Ishikawa (cell line): ENCODE measurements at regions not wholly inside any gene's neighbourhood (a gene's known extent, or its start where the extent isn't known, plus 50 kb on each side); places are given as distances from the start of the nearest gene placed in this dataset.

Source experiments
- CREB1 ChIP-seq: IDR thresholded peaks from 2 replicates; pipeline ENCODE4 v1.6.1; 2012; ENCODE audit warnings: low read depth
- EGR1 ChIP-seq: IDR thresholded peaks from 2 replicates; pipeline ENCODE4 v1.6.1; 2012
- EP300 ChIP-seq: IDR thresholded peaks from 2 replicates; pipeline ENCODE4 v1.6.1; 2012; ENCODE audit warnings: borderline replicate concordance
- FOXM1 ChIP-seq: IDR thresholded peaks from 2 replicates; pipeline ENCODE4 v1.6.1; 2012; ENCODE audit warnings: low read depth, borderline replicate concordance
- NFIC ChIP-seq: IDR thresholded peaks from 2 replicates; pipeline ENCODE4 v1.6.1; 2012
- TAF1 ChIP-seq: IDR thresholded peaks from 2 replicates; pipeline ENCODE4 v1.6.1; 2012; ENCODE audit warnings: low read depth, mild to moderate bottlenecking
- TCF12 ChIP-seq: IDR thresholded peaks from 2 replicates; pipeline ENCODE4 v1.6.1; 2012; ENCODE audit warnings: low read depth
- YY1 ChIP-seq: IDR thresholded peaks from 2 replicates; pipeline ENCODE4 v1.6.1; 2012; ENCODE audit warnings: low read depth
- TF ChIP-seq, protein P1 (sequence below): IDR thresholded peaks from 2 replicates; pipeline ENCODE4 v1.6.1; 2012; ENCODE audit warnings: low read depth, mild to moderate bottlenecking
- TF ChIP-seq, protein P2 (sequence below): IDR thresholded peaks from 2 replicates; pipeline ENCODE4 v1.6.1; 2012

DNA sequence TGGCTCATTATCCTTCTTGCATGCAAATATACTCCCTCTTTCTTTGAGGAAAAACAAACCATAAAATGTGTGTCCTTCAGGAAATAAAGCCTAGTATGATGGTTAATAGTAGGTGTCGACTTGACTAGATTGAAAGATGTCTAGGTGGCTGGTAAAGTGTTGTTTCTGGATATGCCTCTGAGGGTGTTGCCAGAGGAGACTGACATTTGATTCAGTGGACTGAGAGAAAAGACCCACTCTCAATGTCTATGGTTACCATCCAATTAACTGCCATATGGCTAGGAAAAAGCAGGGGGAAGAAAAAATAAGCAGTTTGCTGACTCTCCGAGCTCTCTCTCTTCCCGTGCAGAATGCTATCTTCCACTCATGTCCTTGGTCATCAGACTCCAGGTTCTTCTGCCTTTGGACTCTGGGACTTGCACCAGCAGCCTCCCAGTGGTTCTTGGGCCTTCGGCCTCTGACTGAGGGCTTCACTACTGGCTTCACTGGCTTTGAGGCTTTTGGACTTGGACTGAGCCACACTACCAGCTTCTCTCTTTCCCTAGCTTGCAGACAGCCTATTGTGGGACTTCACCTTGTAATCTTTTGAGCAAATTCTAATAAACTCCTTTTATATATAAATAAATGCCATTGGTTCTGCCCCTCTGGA lies 532.1 kb upstream of the HTR2C start:
- TF ChIP-seq EP300 (no peak), YY1 (no peak), TAF1 (no peak), TCF12 (no peak), EGR1 (no peak), NFIC (no peak), CREB1 (no peak), FOXM1 (no peak)
- TF ChIP-seq, protein P1, sequence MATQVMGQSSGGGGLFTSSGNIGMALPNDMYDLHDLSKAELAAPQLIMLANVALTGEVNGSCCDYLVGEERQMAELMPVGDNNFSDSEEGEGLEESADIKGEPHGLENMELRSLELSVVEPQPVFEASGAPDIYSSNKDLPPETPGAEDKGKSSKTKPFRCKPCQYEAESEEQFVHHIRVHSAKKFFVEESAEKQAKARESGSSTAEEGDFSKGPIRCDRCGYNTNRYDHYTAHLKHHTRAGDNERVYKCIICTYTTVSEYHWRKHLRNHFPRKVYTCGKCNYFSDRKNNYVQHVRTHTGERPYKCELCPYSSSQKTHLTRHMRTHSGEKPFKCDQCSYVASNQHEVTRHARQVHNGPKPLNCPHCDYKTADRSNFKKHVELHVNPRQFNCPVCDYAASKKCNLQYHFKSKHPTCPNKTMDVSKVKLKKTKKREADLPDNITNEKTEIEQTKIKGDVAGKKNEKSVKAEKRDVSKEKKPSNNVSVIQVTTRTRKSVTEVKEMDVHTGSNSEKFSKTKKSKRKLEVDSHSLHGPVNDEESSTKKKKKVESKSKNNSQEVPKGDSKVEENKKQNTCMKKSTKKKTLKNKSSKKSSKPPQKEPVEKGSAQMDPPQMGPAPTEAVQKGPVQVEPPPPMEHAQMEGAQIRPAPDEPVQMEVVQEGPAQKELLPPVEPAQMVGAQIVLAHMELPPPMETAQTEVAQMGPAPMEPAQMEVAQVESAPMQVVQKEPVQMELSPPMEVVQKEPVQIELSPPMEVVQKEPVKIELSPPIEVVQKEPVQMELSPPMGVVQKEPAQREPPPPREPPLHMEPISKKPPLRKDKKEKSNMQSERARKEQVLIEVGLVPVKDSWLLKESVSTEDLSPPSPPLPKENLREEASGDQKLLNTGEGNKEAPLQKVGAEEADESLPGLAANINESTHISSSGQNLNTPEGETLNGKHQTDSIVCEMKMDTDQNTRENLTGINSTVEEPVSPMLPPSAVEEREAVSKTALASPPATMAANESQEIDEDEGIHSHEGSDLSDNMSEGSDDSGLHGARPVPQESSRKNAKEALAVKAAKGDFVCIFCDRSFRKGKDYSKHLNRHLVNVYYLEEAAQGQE, result no peak
- TF ChIP-seq, protein P2, sequence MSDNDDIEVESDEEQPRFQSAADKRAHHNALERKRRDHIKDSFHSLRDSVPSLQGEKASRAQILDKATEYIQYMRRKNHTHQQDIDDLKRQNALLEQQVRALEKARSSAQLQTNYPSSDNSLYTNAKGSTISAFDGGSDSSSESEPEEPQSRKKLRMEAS, result no peak
